ENCODE measurements at regions not wholly inside any gene's neighbourhood (a gene's known extent, or its start where the extent isn't known, plus 50 kb on each side); places are given as distances from the start of the nearest gene placed in this dataset.

- H3K27ac ChIP-seq (ENCODE audit: extremely low read length, insufficient read depth, low read length), result no peak overlapping the region
- H3K9me3 ChIP-seq (ENCODE audit: low read length), result no peaks in the 10 kb centered on the region
- DNase-seq (ENCODE audit: low spot score), result no peak
- no TSS peak for BruUV-seq (replicated peaks)
- ChIA-PET POLR2A (no interaction called here), CTCF (ENCODE audit: low intra/inter-chr PET ratio, low total read pairs) (no interaction called here)
- no peak for TF ChIP-seq ZNF761 (CRISPR knock-in tag; conservative IDR thresholded peaks at IDR 0.05)
- WGBS (ENCODE audit: low lambda C conversion rate), result 26% methylated on average over 3 of the region's 3 CpGs
- no peaks in the 10 kb centered on the region for H3K79me2 ChIP-seq (ENCODE audit: insufficient read depth, low read length)
- no peak overlapping the region for H3K9ac ChIP-seq (ENCODE audit: insufficient read depth, low read depth, low read length)
- H3K27me3 ChIP-seq (ENCODE audit: control insufficient read depth in 1 of 2, insufficient read depth in 2 of 2, low read length in 2 of 2), result no peaks in the 10 kb centered on the region
- H3K36me3 ChIP-seq (replicated peaks in 1 of 2; ENCODE audit: control insufficient read depth in 1 of 2, insufficient read depth in 2 of 2, low read length in 2 of 2), result no peaks in the 10 kb centered on the region
- no peaks in the 10 kb centered on the region for H3K4me1 ChIP-seq (ENCODE audit: insufficient read depth, low read length)
- ATAC-seq, result no peak
- in situ Hi-C loops (cut with HindIII; ENCODE audit: extremely low pct_ligation_motif_present, low pct_unique_long_range_greater_than_20kb), result no loop called here
- intact Hi-C loops (cut with micrococcal nuclease; ENCODE audit: unreplicated experiment), result no loop called here
- no peaks in the 10 kb centered on the region for H4K20me1 ChIP-seq (ENCODE audit: insufficient read depth, low read length)
- no peak overlapping the region for H3K4me2 ChIP-seq (ENCODE audit: low read depth, low read length)
- H2AFZ ChIP-seq (ENCODE audit: low read length), result no peak overlapping the region
- no peak overlapping the region for H3K4me3 ChIP-seq (replicated peaks in 1 of 3; ENCODE audit: insufficient read depth in 1 of 3, low read depth in 2 of 3, low read length in 3 of 3)
- no peak for FAIRE-seq
Observed at GRCh38 chr11:109983358-109983757, 109.8 kb upstream of the ZC3H12C start.

- Histone ChIP-seq H3K36me3 (replicated peaks in 1 of 2; ENCODE audit: control insufficient read depth in 1 of 2, insufficient read depth in 2 of 2, low read length in 2 of 2) (no peaks in the 10 kb centered on the region), H3K4me1 (ENCODE audit: insufficient read depth, low read length) (no peaks in the 10 kb centered on the region), H3K4me2 (ENCODE audit: low read depth, low read length) (no peak overlapping the region), H3K9me3 (ENCODE audit: low read length) (no peaks in the 10 kb centered on the region), H3K27ac (ENCODE audit: extremely low read length, insufficient read depth, low read length) (no peak overlapping the region), H3K9ac (ENCODE audit: insufficient read depth, low read depth, low read length) (no peak overlapping the region), H4K20me1 (ENCODE audit: insufficient read depth, low read length) (no peaks in the 10 kb centered on the region), H3K79me2 (ENCODE audit: insufficient read depth, low read length) (no peaks in the 10 kb centered on the region), H2AFZ (ENCODE audit: low read length) (no peak overlapping the region), H3K4me3 (replicated peaks in 1 of 3; ENCODE audit: insufficient read depth in 1 of 3, low read depth in 2 of 3, low read length in 3 of 3) (no peak overlapping the region), H3K27me3 (ENCODE audit: control insufficient read depth in 1 of 2, insufficient read depth in 2 of 2, low read length in 2 of 2) (no peaks in the 10 kb centered on the region)
- DNase-seq (ENCODE audit: low spot score), result no peak
- TF ChIP-seq JDP2 (CRISPR knock-in tag; IDR thresholded peaks at IDR 0.05; ENCODE audit: borderline replicate concordance), result no peak
- no peak for TF ChIP-seq HNRNPL (IDR thresholded peaks at IDR 0.05; ENCODE audit: low read depth, low read length)
- no peak for TF ChIP-seq ZNF34 (CRISPR knock-in tag; IDR thresholded peaks at IDR 0.05; ENCODE audit: borderline replicate concordance)
- TF ChIP-seq ATF3 (CRISPR knock-in tag; IDR thresholded peaks at IDR 0.05), result no peak
- TF ChIP-seq SMAD9 (CRISPR knock-in tag; IDR thresholded peaks at IDR 0.05), result no peak
- no peak for TF ChIP-seq ZNF773 (CRISPR knock-in tag; IDR thresholded peaks at IDR 0.05; ENCODE audit: borderline replicate concordance)
- no peak for TF ChIP-seq ZNF629 (CRISPR knock-in tag; conservative IDR thresholded peaks at IDR 0.05)
- TF ChIP-seq BRCA1 (CRISPR knock-in tag; IDR thresholded peaks at IDR 0.05), result no peak
- TF ChIP-seq NONO (IDR thresholded peaks at IDR 0.05), result no peak
- no peak for TF ChIP-seq NONO (CRISPR knock-in tag; conservative IDR thresholded peaks at IDR 0.05)
- TF ChIP-seq ZNF138 (CRISPR knock-in tag; IDR thresholded peaks at IDR 0.05; ENCODE audit: low read depth), result no peak
- no peak for TF ChIP-seq HBP1 (CRISPR knock-in tag; IDR thresholded peaks at IDR 0.05; ENCODE audit: low read depth)
- no peak for TF ChIP-seq ZNF749 (CRISPR knock-in tag; IDR thresholded peaks at IDR 0.05; ENCODE audit: borderline replicate concordance)
- no peak for TF ChIP-seq ARNT (IDR thresholded peaks at IDR 0.05)
- no peak for TF ChIP-seq SCMH1 (CRISPR knock-in tag; IDR thresholded peaks at IDR 0.05; ENCODE audit: borderline replicate concordance)
- TF ChIP-seq ERF (CRISPR knock-in tag; IDR thresholded peaks at IDR 0.05), result no peak
- TF ChIP-seq ZNF496 (CRISPR knock-in tag; IDR thresholded peaks at IDR 0.05; ENCODE audit: insufficient replicate concordance), result no peak
- no peak for TF ChIP-seq EEA1 (CRISPR knock-in tag; IDR thresholded peaks at IDR 0.05; ENCODE audit: borderline replicate concordance)
- intact Hi-C loops (cut with micrococcal nuclease; ENCODE audit: unreplicated experiment), result no loop called here
- ChIA-PET CTCF (ENCODE audit: low intra/inter-chr PET ratio, low total read pairs) (no interaction called here), POLR2A (no interaction called here)
- no peak for FAIRE-seq
- in situ Hi-C loops (cut with HindIII; ENCODE audit: extremely low pct_ligation_motif_present, low pct_unique_long_range_greater_than_20kb), result no loop called here
- WGBS (ENCODE audit: low lambda C conversion rate), result 23% methylated on average over 6 of the region's 6 CpGs
- ATAC-seq, result no peak
- BruUV-seq (replicated peaks), result no TSS peak
Observed at GRCh38 chr11:109984634-109985289, 108.4 kb upstream of the ZC3H12C start.

Data from HepG2 (cell line).